ENCODE measurements at regions not wholly inside any gene's neighbourhood (a gene's known extent, or its start where the extent isn't known, plus 50 kb on each side); places are given as distances from the start of the nearest gene placed in this dataset.

DNA sequence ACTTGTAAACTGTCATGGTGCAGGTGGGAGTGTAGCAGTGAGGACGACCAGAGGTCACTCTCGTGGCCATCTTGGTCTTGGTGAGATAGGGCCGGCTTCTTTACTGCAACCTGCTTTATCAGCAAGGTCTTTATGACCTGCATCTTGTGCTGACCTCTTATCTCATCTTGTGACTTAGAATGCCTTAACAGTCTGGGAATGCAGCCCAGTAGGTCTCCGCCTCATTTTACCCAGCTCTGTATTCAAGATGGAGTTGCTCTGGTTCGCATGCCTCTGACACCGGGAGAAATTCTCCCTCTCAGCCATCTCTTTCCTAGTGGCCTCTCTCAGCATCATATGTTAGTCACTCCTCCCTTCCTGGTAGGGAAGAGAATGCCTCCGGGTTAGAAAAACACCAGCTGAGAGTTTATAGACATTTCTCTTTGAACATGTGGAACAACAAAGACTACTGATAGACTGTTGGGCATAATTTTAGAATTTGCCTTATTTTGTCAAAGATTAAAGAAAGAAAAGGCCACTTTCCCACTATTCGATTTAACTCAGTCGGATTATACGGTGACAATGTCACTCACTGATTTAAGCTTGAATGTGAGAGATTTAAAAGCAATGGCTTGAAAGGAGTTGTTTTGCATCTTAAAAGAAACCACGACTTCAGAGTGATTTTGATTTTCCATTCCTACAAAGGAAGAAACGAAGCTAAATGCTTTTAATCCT is 67.9 kb upstream of the SNX9 start:
- TF ChIP-seq, protein P1, sequence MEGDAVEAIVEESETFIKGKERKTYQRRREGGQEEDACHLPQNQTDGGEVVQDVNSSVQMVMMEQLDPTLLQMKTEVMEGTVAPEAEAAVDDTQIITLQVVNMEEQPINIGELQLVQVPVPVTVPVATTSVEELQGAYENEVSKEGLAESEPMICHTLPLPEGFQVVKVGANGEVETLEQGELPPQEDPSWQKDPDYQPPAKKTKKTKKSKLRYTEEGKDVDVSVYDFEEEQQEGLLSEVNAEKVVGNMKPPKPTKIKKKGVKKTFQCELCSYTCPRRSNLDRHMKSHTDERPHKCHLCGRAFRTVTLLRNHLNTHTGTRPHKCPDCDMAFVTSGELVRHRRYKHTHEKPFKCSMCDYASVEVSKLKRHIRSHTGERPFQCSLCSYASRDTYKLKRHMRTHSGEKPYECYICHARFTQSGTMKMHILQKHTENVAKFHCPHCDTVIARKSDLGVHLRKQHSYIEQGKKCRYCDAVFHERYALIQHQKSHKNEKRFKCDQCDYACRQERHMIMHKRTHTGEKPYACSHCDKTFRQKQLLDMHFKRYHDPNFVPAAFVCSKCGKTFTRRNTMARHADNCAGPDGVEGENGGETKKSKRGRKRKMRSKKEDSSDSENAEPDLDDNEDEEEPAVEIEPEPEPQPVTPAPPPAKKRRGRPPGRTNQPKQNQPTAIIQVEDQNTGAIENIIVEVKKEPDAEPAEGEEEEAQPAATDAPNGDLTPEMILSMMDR (IDR thresholded peaks at IDR 0.05) = no peak
- no peak for TF ChIP-seq EZH2 (IDR thresholded peaks at IDR 0.05; ENCODE audit: borderline replicate concordance, insufficient read depth, low read depth, low read length, poor library complexity, severe bottlenecking)

Data from B cell (primary cell).